Duodenal mucosa (tissue), 2 donors: ENCODE measurements at regions not wholly inside any gene's neighbourhood (a gene's known extent, or its start where the extent isn't known, plus 50 kb on each side); places are given as distances from the start of the nearest gene placed in this dataset.

Experiments used
- H3K27ac ChIP-seq: one replicate; pipeline ENCODE4 v1.7.0; 2013; ENCODE audit warnings: low read depth, low read length
- H3K27me3 ChIP-seq, 2 donors: one replicate each; pipeline ENCODE4 v1.7.0; 2013; ENCODE audit warnings: low read length in 2 of 2, control low read depth in 1 of 2; ENCODE audit not compliant: insufficient read depth in 2 of 2, control insufficient read depth in 1 of 2
- H3K36me3 ChIP-seq, 2 donors: one replicate each; pipeline ENCODE4 v1.7.0; 2013; ENCODE audit warnings: low read length in 2 of 2, control low read depth in 1 of 2; ENCODE audit not compliant: insufficient read depth in 2 of 2, control insufficient read depth in 1 of 2
- H3K4me1 ChIP-seq, 2 donors: one replicate each; pipeline ENCODE4 v1.7.0; 2013; ENCODE audit warnings: low read length in 2 of 2, control low read depth in 1 of 2; ENCODE audit not compliant: insufficient read depth in 2 of 2, control insufficient read depth in 1 of 2
- H3K4me3 ChIP-seq, 2 donors: one replicate each; pipeline ENCODE4 v1.7.0; 2013; ENCODE audit warnings: low read length in 2 of 2, low read depth in 1 of 2
- H3K9ac ChIP-seq, 2 donors: one replicate each; pipeline ENCODE4 v1.7.0; 2013; ENCODE audit warnings: low read length in 2 of 2, low read depth in 1 of 2
- H3K9me3 ChIP-seq, 2 donors: one replicate each; pipeline ENCODE4 v1.7.0; 2013; ENCODE audit warnings: low read length in 2 of 2, control low read depth in 1 of 2; ENCODE audit not compliant: control insufficient read depth in 1 of 2

- H3K9ac ChIP-seq: no peak overlapping the region
- no peak overlapping the region for H3K4me3 ChIP-seq
- H3K36me3 ChIP-seq: no peaks in the 10 kb centered on the region
- H3K27me3 ChIP-seq: no peaks in the 10 kb centered on the region
- no peak overlapping the region for H3K27ac ChIP-seq
- H3K4me1 ChIP-seq: no peaks in the 10 kb centered on the region
- H3K9me3 ChIP-seq: no peaks in the 10 kb centered on the region
These were observed 434.5 kb upstream of the NAALADL2 start for GRCh38 chr3:174424656-174425055.

GRCh38 chr3:174425422-174425821 is 433.7 kb upstream of the NAALADL2 start:
- Histone ChIP-seq H3K27me3 (no peaks in the 10 kb centered on the region), H3K4me1 (no peaks in the 10 kb centered on the region), H3K4me3 (no peak overlapping the region), H3K36me3 (no peaks in the 10 kb centered on the region), H3K27ac (no peak overlapping the region), H3K9me3 (no peaks in the 10 kb centered on the region), H3K9ac (no peak overlapping the region)

GRCh38 chr3:174430986-174431385 is 428.1 kb upstream of the NAALADL2 start:
- Histone ChIP-seq H3K27ac (no peak overlapping the region), H3K4me1 (no peaks in the 10 kb centered on the region), H3K36me3 (no peaks in the 10 kb centered on the region), H3K9ac (no peak overlapping the region), H3K27me3 (no peaks in the 10 kb centered on the region), H3K9me3 (no peaks in the 10 kb centered on the region), H3K4me3 (no peak overlapping the region)

GRCh38 chr3:174431717-174432116 is 427.4 kb upstream of the NAALADL2 start:
- H3K9ac ChIP-seq: no peak overlapping the region
- no peaks in the 10 kb centered on the region for H3K4me1 ChIP-seq
- no peaks in the 10 kb centered on the region for H3K9me3 ChIP-seq
- no peak overlapping the region for H3K4me3 ChIP-seq
- H3K36me3 ChIP-seq: no peaks in the 10 kb centered on the region
- H3K27me3 ChIP-seq: no peaks in the 10 kb centered on the region
- H3K27ac ChIP-seq: no peak overlapping the region

- Histone ChIP-seq H3K4me3 (no peak overlapping the region), H3K4me1 (peaks cover 0 to 10% of the 10 kb centered on the region in 2 donors), H3K9me3 (no peaks in the 10 kb centered on the region), H3K27ac (no peak overlapping the region), H3K36me3 (no peaks in the 10 kb centered on the region), H3K27me3 (no peaks in the 10 kb centered on the region), H3K9ac (no peak overlapping the region)
These were observed 422.8 kb upstream of the NAALADL2 start for GRCh38 chr3:174436367-174436766.

- Histone ChIP-seq H3K4me3 (peak overlapping the region; percentile 82 to 85), H3K36me3 (no peaks in the 10 kb centered on the region), H3K27me3 (no peaks in the 10 kb centered on the region), H3K27ac (no peak overlapping the region), H3K9me3 (no peaks in the 10 kb centered on the region), H3K4me1 (peaks cover 7 to 10% of the 10 kb centered on the region in 2 donors), H3K9ac (peak overlapping the region in 1 of 2 donors; percentile 78)
These were observed 420.5 kb upstream of the NAALADL2 start for GRCh38 chr3:174438501-174439145.

GRCh38 chr3:174439331-174440252 is 419.5 kb upstream of the NAALADL2 start:
- no peaks in the 10 kb centered on the region for H3K36me3 ChIP-seq
- H3K27ac ChIP-seq: peak overlapping the region; percentile 70
- H3K4me3 ChIP-seq: peak overlapping the region; percentile 82 to 85
- peak overlapping the region; percentile 25 to 78 for H3K9ac ChIP-seq
- H3K4me1 ChIP-seq: peaks cover 7 to 10% of the 10 kb centered on the region in 2 donors
- no peaks in the 10 kb centered on the region for H3K27me3 ChIP-seq
- no peaks in the 10 kb centered on the region for H3K9me3 ChIP-seq

GRCh38 chr3:174440253-174440701 is 418.9 kb upstream of the NAALADL2 start:
- H3K9me3 ChIP-seq: no peaks in the 10 kb centered on the region
- H3K9ac ChIP-seq: peak overlapping the region; percentile 25 to 78
- H3K27me3 ChIP-seq: no peaks in the 10 kb centered on the region
- H3K36me3 ChIP-seq: no peaks in the 10 kb centered on the region
- peak overlapping the region; percentile 70 for H3K27ac ChIP-seq
- H3K4me3 ChIP-seq: peak overlapping the region; percentile 82 to 85
- H3K4me1 ChIP-seq: peaks cover 7 to 10% of the 10 kb centered on the region in 2 donors

- Histone ChIP-seq H3K27ac (peak overlapping the region; percentile 93), H3K4me1 (peaks cover 7 to 10% of the 10 kb centered on the region in 2 donors), H3K4me3 (peak overlapping the region; percentile 82 to 85), H3K27me3 (no peaks in the 10 kb centered on the region), H3K9ac (peak overlapping the region; percentile 76 to 78), H3K9me3 (no peaks in the 10 kb centered on the region), H3K36me3 (no peaks in the 10 kb centered on the region)
These were observed 418.2 kb upstream of the NAALADL2 start for GRCh38 chr3:174440741-174441587.
